ENCODE measurements at regions not wholly inside any gene's neighbourhood (a gene's known extent, or its start where the extent isn't known, plus 50 kb on each side); places are given as distances from the start of the nearest gene placed in this dataset.

DNA sequence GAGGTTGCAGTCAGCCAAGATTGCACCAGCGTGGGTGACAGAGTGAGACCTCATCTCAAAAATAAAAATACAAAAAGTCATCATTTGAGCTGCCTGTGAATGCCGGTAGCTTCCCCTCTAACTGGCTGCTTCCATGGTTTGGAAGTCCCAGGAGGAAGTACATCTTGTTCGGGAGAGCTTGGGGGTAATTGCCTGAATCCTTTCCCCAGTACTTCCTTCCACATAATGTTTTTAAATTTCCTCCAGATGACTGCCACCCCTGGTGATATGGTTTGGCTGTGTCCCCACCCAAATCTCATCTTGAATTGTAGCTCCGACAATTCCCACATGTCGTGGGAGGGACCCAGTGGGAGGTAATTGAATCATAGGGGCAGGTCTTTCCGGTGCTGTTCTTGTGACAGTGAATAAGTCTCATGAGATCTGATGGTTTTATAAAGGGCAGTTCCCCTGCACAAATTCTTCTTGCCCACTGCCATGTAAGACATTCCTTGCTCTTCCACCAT is 87.2 kb downstream of the SPRING1 start:
- Histone ChIP-seq H3K4me1 (peaks cover 7% of the 10 kb centered on the region), H3K79me2 (ENCODE audit: low read depth) (no peaks in the 10 kb centered on the region), H3K36me3 (no peaks in the 10 kb centered on the region), H3K4me3 (no peak overlapping the region), H3F3A (ENCODE audit: low read depth) (no peaks in the 10 kb centered on the region), H3K9me3 (ENCODE audit: low read depth) (no peaks in the 10 kb centered on the region), H2AFZ (replicated peaks) (no peak overlapping the region), H3K27ac (no peak overlapping the region), H3K4me2 (no peak overlapping the region), H3K27me3 (no peaks in the 10 kb centered on the region), H3K9ac (no peak overlapping the region), H4K20me1 (ENCODE audit: low read depth) (no peaks in the 10 kb centered on the region)
- Mint-ChIP-seq H3K4me1 (peaks cover 3% of the 10 kb centered on the region), H3K36me3 (no peaks in the 10 kb centered on the region), H3K27me3 (ENCODE audit: insufficient read depth, low read depth) (peaks cover 10% of the 10 kb centered on the region), H3K9me3 (peaks cover 5% of the 10 kb centered on the region), H3K4me3 (no peak overlapping the region), H3K27ac (no peak overlapping the region)
- TF ChIP-seq EZH2phosphoT487 (IDR thresholded peaks at IDR 0.05) (no peak), CTCF (IDR thresholded peaks at IDR 0.05) (no peak), EZH2 (IDR thresholded peaks at IDR 0.05) (no peak)
- no peak for DNase-seq (ENCODE audit: low spot score)

- Mint-ChIP-seq H3K27ac (no peak overlapping the region), H3K9me3 (peaks cover 5% of the 10 kb centered on the region), H3K4me1 (peaks cover 4% of the 10 kb centered on the region), H3K36me3 (no peaks in the 10 kb centered on the region), H3K4me3 (no peak overlapping the region), H3K27me3 (ENCODE audit: insufficient read depth, low read depth) (peaks cover 10% of the 10 kb centered on the region)
- peaks cover 7% of the 10 kb centered on the region for H3K4me1 ChIP-seq
- no peaks in the 10 kb centered on the region for H3K79me2 ChIP-seq (ENCODE audit: low read depth)
- no peaks in the 10 kb centered on the region for H4K20me1 ChIP-seq (ENCODE audit: low read depth)
- no peak overlapping the region for H3K27ac ChIP-seq
- no peak overlapping the region for H2AFZ ChIP-seq (replicated peaks)
- no peaks in the 10 kb centered on the region for H3K9me3 ChIP-seq (ENCODE audit: low read depth)
- TF ChIP-seq CTCF (IDR thresholded peaks at IDR 0.05) (no peak), EZH2 (IDR thresholded peaks at IDR 0.05) (no peak), EZH2phosphoT487 (IDR thresholded peaks at IDR 0.05) (no peak)
- H3K27me3 ChIP-seq: no peaks in the 10 kb centered on the region
- H3F3A ChIP-seq (ENCODE audit: low read depth): no peaks in the 10 kb centered on the region
- H3K36me3 ChIP-seq: no peaks in the 10 kb centered on the region
- H3K4me2 ChIP-seq: no peak overlapping the region
- no peak overlapping the region for H3K9ac ChIP-seq
- H3K4me3 ChIP-seq: no peak overlapping the region
- no peak for DNase-seq (ENCODE audit: low spot score)
Observed at GRCh38 chr12:116650062-116650461, 87.8 kb downstream of the SPRING1 start.

GRCh38 chr12:116647813-116648212 is 88.6 kb downstream of the MAP1LC3B2 start:
- Histone ChIP-seq H3F3A (ENCODE audit: low read depth) (no peaks in the 10 kb centered on the region), H2AFZ (replicated peaks) (no peak overlapping the region), H3K9me3 (ENCODE audit: low read depth) (no peaks in the 10 kb centered on the region), H3K27ac (no peak overlapping the region), H3K4me2 (no peak overlapping the region), H3K27me3 (no peaks in the 10 kb centered on the region), H3K36me3 (no peaks in the 10 kb centered on the region), H3K79me2 (ENCODE audit: low read depth) (no peaks in the 10 kb centered on the region), H4K20me1 (ENCODE audit: low read depth) (no peaks in the 10 kb centered on the region), H3K9ac (no peak overlapping the region), H3K4me1 (peaks cover 7% of the 10 kb centered on the region), H3K4me3 (no peak overlapping the region)
- Mint-ChIP-seq H3K4me1 (peaks cover 4% of the 10 kb centered on the region), H3K9me3 (peaks cover 6% of the 10 kb centered on the region), H3K4me3 (no peak overlapping the region), H3K27ac (no peak overlapping the region), H3K27me3 (ENCODE audit: insufficient read depth, low read depth) (peaks cover 8% of the 10 kb centered on the region), H3K36me3 (no peaks in the 10 kb centered on the region)
- TF ChIP-seq EZH2 (IDR thresholded peaks at IDR 0.05) (no peak), EZH2phosphoT487 (IDR thresholded peaks at IDR 0.05) (no peak), CTCF (IDR thresholded peaks at IDR 0.05) (no peak)
- no peak for DNase-seq (ENCODE audit: low spot score)

All from neural progenitor cell (in vitro differentiated cells).